Activated CD4-positive, alpha-beta memory T cell treated with anti-CD3 and anti-CD28 coated beads, Interleukin-2, amount 10 ng/mL, durations not matched to agents 7 days and 5 days (primary cell): ENCODE measurements at regions not wholly inside any gene's neighbourhood (a gene's known extent, or its start where the extent isn't known, plus 50 kb on each side); places are given as distances from the start of the nearest gene placed in this dataset.
"Not testable (repeated sequence)": the region's sequence is repeated elsewhere in the genome, so short reads cannot be mapped to it uniquely, and the experiment has no call there.

ENCODE experiments used
- CTCF ChIA-PET: fragments of 350-600 bp; sonication (Branson Sonifier 250); formaldehyde crosslinking; loops from one replicate; lab custom pipeline; 2021; ENCODE audit warnings: antibody characterized with exemption, inconsistent platforms; lab: Charles Lee
- POLR2A ChIA-PET: fragments of 350-600 bp; sonication (Branson Sonifier 250); formaldehyde crosslinking; loops from one replicate; lab custom pipeline; 2021; ENCODE audit warnings: antibody characterized with exemption; lab: Charles Lee
- DNase-seq: peaks from one replicate; pipeline ENCODE4 v3.0.0-alpha.2; 2020
- H3K27ac Mint-ChIP-seq: one replicate; pipeline ENCODE4 v1.8.0; 2021; ENCODE audit warnings: mild to moderate bottlenecking, mixed read lengths
- H3K27me3 Mint-ChIP-seq: one replicate; pipeline ENCODE4 v1.8.0; 2021; ENCODE audit warnings: mixed read lengths
- H3K36me3 Mint-ChIP-seq: one replicate; pipeline ENCODE4 v1.8.0; 2021; ENCODE audit warnings: low read depth, mixed read lengths
- H3K4me1 Mint-ChIP-seq: one replicate; pipeline ENCODE4 v1.8.0; 2021; ENCODE audit warnings: mixed read lengths
- H3K4me3 Mint-ChIP-seq: one replicate; pipeline ENCODE4 v1.8.0; 2021; ENCODE audit warnings: mild to moderate bottlenecking, mixed read lengths
- H3K9me3 Mint-ChIP-seq: one replicate; pipeline ENCODE4 v1.8.0; 2021; ENCODE audit warnings: mixed read lengths

DNA sequence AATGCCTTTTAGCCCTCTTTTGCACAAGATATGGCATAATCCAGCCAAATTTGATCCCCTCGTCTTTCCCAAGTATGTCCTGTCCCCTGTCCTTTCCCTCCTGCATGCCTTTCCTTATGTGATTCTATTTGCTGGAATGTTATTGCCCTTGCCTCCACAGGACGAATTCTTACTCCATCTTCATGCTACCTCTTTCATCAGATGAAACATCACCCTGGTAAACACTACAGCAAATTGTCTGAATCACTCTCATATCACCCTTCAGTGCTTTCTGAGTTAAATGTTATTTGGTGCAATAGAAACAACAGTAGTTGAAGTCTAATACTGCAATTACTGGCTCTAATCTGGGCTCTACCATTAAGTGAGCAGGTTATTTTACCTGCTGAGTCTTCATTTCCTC is 52.2 kb upstream of the FAT1 start:
- H3K4me1 Mint-ChIP-seq = no peaks in the 10 kb centered on the region

DNA sequence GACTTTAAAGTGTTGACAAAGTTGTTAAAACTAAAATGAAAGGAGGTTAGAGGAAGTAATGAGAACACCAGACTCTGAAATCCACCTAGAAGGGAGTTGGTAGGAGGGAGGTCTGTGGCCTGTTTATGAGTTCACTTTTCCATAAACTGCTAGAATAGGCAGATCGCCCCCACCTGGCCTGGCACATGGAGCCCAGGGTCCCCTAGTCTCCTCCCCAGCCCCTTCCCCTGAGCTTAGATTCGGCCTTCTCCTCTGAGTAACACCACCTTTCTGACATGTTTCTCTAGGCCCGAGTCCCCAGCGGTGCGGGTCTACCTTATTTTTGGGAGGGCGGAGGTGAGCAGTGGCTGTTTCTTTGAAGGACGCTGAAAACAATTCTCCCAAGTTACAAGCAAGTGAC is 54.5 kb upstream of the FAT1 start:
- H3K4me1 Mint-ChIP-seq = no peaks in the 10 kb centered on the region

More for the DNA sequence above, 52.2 kb upstream of the FAT1 start:
- no peaks in the 10 kb centered on the region for H3K27me3 Mint-ChIP-seq
- no peaks in the 10 kb centered on the region for H3K36me3 Mint-ChIP-seq
- peaks cover 7% of the 10 kb centered on the region for H3K9me3 Mint-ChIP-seq
- H3K4me3 Mint-ChIP-seq = no peak overlapping the region
- CTCF ChIA-PET = no interaction called here
- H3K27ac Mint-ChIP-seq = no peak overlapping the region
- POLR2A ChIA-PET = no interaction called here
- DNase-seq = no peak

DNA sequence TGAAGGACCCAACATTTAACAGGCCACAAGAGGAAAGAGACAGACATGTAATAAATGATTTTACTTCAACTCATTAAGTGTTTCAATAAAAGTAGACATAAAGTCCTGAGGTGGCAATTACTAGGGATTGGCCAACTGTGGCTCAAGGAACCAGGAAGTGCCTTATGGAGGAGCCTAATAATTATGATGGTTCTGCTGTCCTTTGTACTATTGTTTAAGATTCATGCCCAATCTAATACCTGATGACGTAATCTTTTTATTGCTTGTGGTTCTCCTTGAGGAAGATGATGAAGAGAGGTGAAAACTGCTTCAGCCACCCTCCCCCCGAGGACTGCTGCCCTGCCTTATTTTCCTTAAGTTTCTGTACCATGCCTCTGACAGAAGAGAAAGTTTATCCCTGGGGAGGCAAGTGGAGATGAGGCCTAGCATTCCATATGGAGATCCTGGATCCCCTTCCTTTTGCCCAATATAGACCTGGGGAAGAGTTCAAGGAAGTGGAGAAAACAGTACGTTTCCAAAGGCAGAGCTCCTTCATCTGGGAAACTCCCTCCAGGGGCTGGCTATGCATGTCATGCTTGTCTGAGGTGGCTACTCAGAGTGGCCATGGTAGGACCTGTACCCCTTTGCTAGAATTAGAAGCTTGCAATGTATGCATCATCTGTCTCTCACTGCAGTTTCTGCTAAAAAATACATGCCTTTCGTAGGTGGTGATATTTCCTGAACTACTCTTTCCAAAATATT is 56.8 kb upstream of the FAT1 start:
- no peak for DNase-seq
- H3K4me3 Mint-ChIP-seq = no peak overlapping the region
- CTCF ChIA-PET = no interaction called here
- no peaks in the 10 kb centered on the region for H3K4me1 Mint-ChIP-seq
- no peaks in the 10 kb centered on the region for H3K27me3 Mint-ChIP-seq
- H3K27ac Mint-ChIP-seq = no peak overlapping the region
- POLR2A ChIA-PET = no interaction called here
- H3K9me3 Mint-ChIP-seq = peaks cover 7% of the 10 kb centered on the region
- no peaks in the 10 kb centered on the region for H3K36me3 Mint-ChIP-seq

More for the DNA sequence above, 54.5 kb upstream of the FAT1 start:
- CTCF ChIA-PET = no interaction called here
- H3K27me3 Mint-ChIP-seq = no peaks in the 10 kb centered on the region
- POLR2A ChIA-PET = no interaction called here
- H3K36me3 Mint-ChIP-seq = no peaks in the 10 kb centered on the region
- DNase-seq = no peak
- no peak overlapping the region for H3K27ac Mint-ChIP-seq
- H3K4me3 Mint-ChIP-seq = no peak overlapping the region
- peaks cover 7% of the 10 kb centered on the region for H3K9me3 Mint-ChIP-seq

DNA sequence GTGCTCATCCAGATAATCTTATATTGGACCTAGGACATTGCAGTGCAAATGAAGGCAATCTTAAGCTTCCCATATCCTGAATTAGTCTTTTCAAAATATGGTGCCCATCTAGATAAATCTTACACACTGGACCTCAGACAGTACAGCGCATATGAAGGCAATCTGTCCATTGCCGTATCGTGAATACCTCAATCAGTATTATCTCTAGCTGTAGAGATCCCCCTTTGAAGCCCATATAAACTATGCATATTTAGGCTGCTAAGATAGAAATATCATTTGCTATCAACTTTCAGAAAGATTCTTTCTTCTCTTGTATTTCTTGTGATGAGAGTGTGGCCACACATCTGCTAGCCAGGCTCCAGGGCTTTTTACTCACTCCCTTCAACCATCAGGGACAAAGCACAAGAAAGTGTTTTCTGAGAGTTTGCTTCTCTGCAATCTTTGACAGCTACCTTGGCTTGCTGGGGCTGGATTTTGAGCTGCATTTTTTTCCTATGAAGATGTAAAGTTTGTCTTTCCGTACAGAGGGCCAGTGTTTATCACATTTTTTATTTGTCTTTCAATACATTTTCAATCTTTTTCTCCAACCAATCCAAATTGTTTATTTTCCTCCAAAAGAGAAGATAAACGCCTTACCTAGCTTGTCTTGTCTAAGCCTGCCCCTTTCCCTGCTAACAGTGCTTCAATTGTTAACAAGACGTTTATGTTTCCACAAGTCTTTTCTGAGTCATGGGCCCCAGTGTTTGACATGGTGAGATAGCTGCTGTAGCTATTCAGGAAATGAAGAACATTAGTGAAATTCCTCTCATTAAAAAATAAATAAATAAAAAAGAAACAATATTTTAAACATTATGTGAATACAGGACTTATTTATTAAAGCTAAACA is 57.6 kb upstream of the FAT1 start:
- DNase-seq = no peak
- Mint-ChIP-seq H3K4me1 (no peaks in the 10 kb centered on the region), H3K27ac (no peak overlapping the region), H3K36me3 (no peaks in the 10 kb centered on the region), H3K4me3 (no peak overlapping the region), H3K27me3 (no peaks in the 10 kb centered on the region), H3K9me3 (peaks cover 7% of the 10 kb centered on the region)
- ChIA-PET POLR2A (no interaction called here), CTCF (no interaction called here)

DNA sequence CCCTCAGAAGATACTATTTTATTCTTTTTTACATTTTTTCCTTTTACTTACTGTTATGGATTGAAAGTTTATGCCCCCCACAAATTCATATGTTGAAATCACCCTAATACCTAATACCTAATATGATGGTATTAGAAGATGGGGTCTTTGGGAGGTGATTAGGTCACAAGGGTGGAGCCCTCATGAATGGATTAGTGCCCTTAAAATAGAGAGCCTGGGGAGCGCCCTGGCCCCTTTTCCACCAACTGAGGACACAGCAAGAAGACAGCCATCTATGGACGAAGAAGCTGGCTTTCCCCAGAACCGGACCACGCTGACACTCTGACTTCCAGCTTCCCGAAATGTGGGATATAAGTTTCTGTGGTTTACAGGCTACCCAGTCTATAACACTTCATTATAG is 58.6 kb upstream of the FAT1 start:
- no peak for DNase-seq
- Mint-ChIP-seq H3K27me3 (no peaks in the 10 kb centered on the region), H3K4me1 (no peaks in the 10 kb centered on the region), H3K36me3 (no peaks in the 10 kb centered on the region), H3K4me3 (no peak overlapping the region), H3K27ac (no peak overlapping the region), H3K9me3 (peaks cover 11% of the 10 kb centered on the region)
- ChIA-PET CTCF (no interaction called here), POLR2A (no interaction called here)

DNA sequence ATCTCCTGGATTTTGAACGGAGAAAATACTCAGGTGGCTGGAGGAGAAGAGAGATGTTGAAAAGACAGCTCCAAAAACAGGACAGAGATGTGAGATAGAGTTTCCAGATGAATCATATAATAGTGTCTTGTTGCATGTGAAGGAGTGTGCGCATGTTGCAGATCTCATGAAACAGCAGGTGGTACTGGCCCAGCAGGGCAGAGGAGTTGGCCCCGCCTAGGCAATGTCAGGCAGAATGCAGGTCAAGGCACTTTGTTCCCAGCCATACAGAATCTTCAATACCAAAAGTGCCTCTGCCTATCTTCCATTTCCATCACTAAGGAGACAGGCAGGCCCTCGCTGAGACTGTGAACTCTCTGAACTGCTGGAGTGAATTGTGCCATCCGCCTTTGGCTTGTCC is 63.9 kb upstream of the FAT1 start:
- Mint-ChIP-seq H3K9me3 (peaks cover 5% of the 10 kb centered on the region), H3K36me3 (no peaks in the 10 kb centered on the region), H3K4me3 (no peak overlapping the region), H3K4me1 (no peaks in the 10 kb centered on the region), H3K27ac (no peak overlapping the region), H3K27me3 (no peaks in the 10 kb centered on the region)
- no peak for DNase-seq
- ChIA-PET CTCF (no interaction called here), POLR2A (no interaction called here)

DNA sequence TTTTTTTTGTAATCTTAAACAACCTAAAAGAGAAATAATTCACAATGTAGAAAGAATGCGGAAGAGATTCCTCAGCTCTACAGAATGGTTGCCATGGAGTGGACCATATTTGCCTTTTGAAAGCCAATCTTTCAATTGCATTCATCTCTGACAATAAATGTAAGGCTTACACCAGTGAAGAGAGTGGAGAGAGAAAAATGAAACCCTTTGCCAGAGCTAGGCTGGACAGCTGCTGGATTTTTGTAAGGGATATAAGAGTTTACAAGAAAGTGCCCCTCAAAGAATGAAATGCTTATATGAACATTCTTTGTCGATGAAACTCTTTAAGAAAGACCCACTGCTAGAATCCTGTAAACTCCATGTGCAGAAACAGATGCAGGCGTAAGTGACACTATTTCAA is 66.0 kb upstream of the FAT1 start:
- ChIA-PET POLR2A (no interaction called here), CTCF (no interaction called here)
- Mint-ChIP-seq H3K4me3 (no peak overlapping the region), H3K9me3 (peaks cover 5% of the 10 kb centered on the region), H3K27me3 (no peaks in the 10 kb centered on the region), H3K36me3 (no peaks in the 10 kb centered on the region), H3K27ac (no peak overlapping the region), H3K4me1 (no peaks in the 10 kb centered on the region)
- no peak for DNase-seq

DNA sequence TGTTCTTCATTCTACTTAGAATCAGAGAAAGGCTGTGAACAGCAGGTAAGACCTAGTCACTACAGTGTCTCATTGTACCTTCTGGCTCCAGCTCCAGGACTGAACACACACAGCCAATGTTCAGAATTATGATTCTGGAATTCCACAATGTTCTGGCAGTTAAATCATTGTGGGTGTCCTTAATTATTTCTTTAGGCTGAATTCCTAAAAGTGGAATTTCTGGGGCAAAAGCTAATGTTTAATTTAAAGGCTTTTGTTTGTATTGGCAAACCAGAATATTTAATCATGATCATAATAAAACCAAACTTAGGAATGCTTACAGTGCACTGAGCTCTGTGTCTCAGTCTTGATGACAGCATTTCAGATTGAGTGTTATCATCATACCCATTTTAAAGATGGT is 67.0 kb upstream of the FAT1 start:
- CTCF ChIA-PET = no interaction called here
- H3K36me3 Mint-ChIP-seq = no peaks in the 10 kb centered on the region
- H3K4me3 Mint-ChIP-seq = no peak overlapping the region
- H3K27me3 Mint-ChIP-seq = no peaks in the 10 kb centered on the region
- H3K9me3 Mint-ChIP-seq = peaks cover 5% of the 10 kb centered on the region
- DNase-seq = no peak
- POLR2A ChIA-PET = no interaction called here
- no peaks in the 10 kb centered on the region for H3K4me1 Mint-ChIP-seq
- H3K27ac Mint-ChIP-seq = no peak overlapping the region

DNA sequence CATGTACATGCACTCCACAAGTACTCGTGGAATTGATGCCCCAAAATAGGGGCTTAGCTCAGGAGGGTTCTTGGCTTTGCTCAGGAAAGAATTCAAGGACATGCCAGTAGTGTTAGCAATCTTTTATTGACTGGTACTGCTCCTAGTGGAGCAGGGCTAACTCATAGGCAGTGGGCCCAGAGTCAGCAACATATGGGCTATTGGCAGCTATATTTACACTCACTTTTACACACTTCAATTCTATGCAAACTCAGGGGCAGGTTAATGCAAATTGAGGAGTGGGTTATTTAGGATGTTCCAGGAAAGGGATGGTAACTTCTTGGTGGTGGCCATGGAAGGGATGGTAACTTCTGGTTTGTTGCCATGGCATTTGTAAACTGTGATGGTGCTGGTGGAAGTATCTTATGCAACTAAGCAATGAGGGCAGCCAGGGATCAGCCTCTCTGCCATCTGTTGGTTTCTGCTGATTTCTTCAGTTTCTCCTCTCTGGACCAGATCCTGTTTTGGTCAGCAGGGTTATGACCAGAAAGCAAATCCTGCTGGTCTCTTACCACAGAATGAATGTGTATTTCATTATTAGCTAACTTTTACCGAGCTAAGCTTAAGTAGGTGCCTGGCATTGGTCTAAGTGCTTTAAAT is 69.2 kb upstream of the FAT1 start:
- Mint-ChIP-seq H3K9me3 (no peaks in the 10 kb centered on the region), H3K4me1 (no peaks in the 10 kb centered on the region), H3K4me3 (no peak overlapping the region), H3K27ac (no peak overlapping the region), H3K27me3 (no peaks in the 10 kb centered on the region), H3K36me3 (no peaks in the 10 kb centered on the region)
- ChIA-PET POLR2A (no interaction called here), CTCF (no interaction called here)
- DNase-seq = no peak

DNA sequence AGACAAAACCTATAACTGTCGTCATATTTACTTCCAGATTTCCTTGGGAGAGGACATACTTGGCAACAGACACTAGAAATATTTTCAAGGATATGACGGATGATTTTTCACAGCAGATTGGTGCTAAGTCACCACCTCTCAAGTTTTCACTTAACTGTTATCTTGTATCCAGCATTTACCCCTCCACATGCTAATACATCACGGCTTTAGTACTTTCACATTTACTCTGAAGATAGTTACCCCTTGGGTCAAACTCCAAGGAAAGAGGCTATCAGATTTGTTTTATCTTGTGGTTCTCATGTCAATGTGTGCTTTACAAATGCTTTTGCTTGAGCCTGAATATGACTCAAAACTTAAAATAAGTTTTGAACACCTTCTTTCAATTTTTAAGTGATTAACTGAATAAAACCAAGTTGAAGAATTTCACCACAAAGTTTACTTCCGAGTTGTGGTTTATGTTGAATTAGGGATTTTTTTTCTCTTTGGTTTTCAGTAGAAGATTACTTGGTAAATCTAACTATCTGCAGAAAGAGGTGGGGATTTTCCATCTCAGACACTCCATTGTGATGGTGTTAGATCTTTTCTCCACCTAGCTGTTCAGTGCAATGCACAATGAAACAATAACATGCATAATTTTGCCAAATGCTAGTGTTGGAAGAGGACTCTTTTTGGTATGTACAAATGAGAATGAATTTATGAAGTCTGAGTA is 75.4 kb upstream of the FAT1 start:
- Mint-ChIP-seq H3K27ac (no peak overlapping the region), H3K36me3 (no peaks in the 10 kb centered on the region), H3K27me3 (no peaks in the 10 kb centered on the region), H3K9me3 (no peaks in the 10 kb centered on the region), H3K4me3 (no peak overlapping the region), H3K4me1 (no peaks in the 10 kb centered on the region)
- ChIA-PET POLR2A (no interaction called here), CTCF (no interaction called here)
- no peak for DNase-seq

DNA sequence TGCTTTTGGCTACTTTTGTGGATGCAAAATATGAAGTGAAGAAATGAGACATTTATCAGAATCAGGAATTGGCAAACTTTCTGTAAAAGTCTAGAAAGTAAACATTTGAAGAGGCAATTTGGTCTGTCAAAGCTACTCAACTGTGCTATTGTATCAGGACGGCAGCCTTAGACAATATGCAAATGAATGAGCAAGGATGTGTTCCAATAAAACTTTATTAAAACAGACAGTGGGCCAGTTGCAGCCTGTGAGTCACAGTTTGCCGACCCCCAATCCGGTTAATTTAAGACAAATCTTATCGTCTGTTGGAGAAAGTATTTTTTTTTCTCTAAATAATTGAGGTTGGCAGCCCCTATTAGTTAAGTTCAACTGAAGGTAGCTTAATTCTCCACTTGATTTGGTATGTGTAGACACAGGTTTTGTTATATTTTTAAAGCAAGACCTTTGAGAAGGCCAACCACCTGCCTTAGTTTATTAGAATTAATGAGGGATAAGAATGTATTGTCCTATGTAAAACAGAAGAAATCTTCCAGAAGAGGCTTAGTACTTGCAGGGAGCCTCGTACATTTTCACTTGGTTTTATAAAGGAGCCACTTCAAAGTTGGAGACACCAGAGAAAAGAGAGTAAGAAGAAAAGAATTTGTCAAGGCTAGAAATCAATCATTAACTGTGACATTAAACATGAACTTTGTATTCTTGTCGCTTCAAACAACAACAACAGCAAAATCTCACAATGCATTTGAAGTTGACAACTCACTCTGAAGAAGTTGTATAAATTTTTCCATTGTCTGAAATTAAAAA is 81.6 kb upstream of the FAT1 start:
- Mint-ChIP-seq H3K36me3 (no peaks in the 10 kb centered on the region), H3K27me3 (no peaks in the 10 kb centered on the region), H3K9me3 (no peaks in the 10 kb centered on the region), H3K4me1 (no peaks in the 10 kb centered on the region), H3K27ac (no peak overlapping the region), H3K4me3 (no peak overlapping the region)
- DNase-seq = no peak
- ChIA-PET CTCF (no interaction called here), POLR2A (no interaction called here)

DNA sequence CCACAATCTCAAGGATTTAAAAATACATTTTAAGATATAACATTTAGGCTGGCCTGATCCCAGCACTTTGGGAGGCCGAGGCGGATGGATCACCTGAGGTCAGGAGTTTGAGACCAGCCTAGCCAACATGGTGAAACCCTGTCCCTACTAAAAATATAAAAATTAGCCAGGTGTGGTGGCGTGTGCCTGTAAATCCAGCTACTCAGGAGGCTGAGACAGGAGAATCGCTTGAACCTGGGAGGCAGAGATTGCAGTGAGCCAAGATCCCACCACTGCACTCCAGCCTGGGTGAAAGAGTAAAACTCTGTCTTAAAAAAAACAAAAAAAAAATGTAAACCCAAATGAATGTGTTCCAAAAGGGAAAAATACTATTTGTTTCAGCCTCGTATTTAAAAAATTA is 82.3 kb upstream of the FAT1 start:
- H3K9me3 Mint-ChIP-seq, H3K36me3 Mint-ChIP-seq, H3K27ac Mint-ChIP-seq, H3K27me3 Mint-ChIP-seq, H3K4me1 Mint-ChIP-seq, H3K4me3 Mint-ChIP-seq, CTCF ChIA-PET, DNase-seq: not testable (repeated sequence)
- POLR2A ChIA-PET = interaction anchor here (0.8 kb wide), 1 partner anchor 11 kb away, joined by 3 read pairs; no protein-coding TSS in a partner anchor
